ENCODE measurements at regions not wholly inside any gene's neighbourhood (a gene's known extent, or its start where the extent isn't known, plus 50 kb on each side); places are given as distances from the start of the nearest gene placed in this dataset.

DNA sequence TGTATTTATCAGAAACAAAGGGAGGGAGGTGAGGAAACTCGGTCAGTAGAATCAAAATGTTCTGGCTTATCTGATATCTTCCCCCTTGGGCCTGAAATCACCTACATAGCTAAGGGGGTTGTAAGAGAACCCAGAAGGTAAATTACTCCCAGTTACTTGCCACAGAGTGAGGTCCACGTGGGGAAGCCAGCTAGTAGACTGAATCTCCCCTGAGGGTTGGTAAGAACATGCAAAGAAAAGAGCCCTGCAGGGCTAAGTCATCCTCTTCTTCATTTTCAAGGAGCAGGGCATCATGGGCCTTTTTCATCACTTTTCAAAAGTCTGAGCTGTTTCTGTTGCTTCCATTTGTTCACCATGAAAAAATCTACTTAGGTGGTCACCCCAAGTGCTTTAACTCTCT is 115.4 kb downstream of the QRSL1 start:
- no peak for TF ChIP-seq GATA2 (IDR thresholded peaks at IDR 0.05; ENCODE audit: low read depth, low read length)
- no peak for TF ChIP-seq GATA3 (IDR thresholded peaks at IDR 0.05; ENCODE audit: low read depth, low read length)

Measured in SH-SY5Y (cell line).